ENCODE measurements at regions not wholly inside any gene's neighbourhood (a gene's known extent, or its start where the extent isn't known, plus 50 kb on each side); places are given as distances from the start of the nearest gene placed in this dataset.

DNA sequence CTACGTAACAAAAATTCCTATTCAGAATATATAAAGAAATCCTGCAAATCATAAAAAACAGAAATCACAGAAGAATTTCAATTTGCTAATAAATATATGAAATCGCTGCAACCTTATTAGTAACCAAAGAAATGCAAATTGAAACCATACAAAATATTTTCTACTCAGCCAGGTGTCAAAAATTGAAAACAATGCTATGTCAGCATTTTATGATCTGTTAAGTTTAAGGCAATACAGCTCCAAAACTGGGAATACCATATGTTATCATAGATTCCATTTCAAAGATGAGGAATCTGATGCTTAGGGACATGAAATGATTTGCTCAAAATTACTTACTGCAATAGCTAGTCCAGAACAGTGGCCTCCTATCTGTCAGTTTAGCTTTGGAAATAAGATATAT, 168.9 kb downstream of the ID4 start:
- peaks cover 2% of the 10 kb centered on the region; the same call in 1 of the 2 replicates for H3K9me3 ChIP-seq (ENCODE audit: control insufficient read depth, insufficient read depth, low read length)
- H2BK20ac ChIP-seq (ENCODE audit: low read depth, low read length), result no peak overlapping the region
- H3K9ac ChIP-seq (ENCODE audit: low read depth, low read length), result no peak overlapping the region
- no peak overlapping the region for H3K14ac ChIP-seq (replicated peaks; ENCODE audit: low read depth, low read length)
- CTCF ChIA-PET, result interaction anchor here (0.6 kb wide), 1 partner anchor 230 kb away, joined by 3 read pairs; no protein-coding TSS in a partner anchor
- no peaks in the 10 kb centered on the region for H3K79me1 ChIP-seq (ENCODE audit: low read depth in 1 of 2, low read length in 2 of 2)
- intact Hi-C loops (cut with micrococcal nuclease), result no loop called here
- no peak overlapping the region for H3K4me3 ChIP-seq (ENCODE audit: insufficient read depth, low read depth, low read length)
- DNase-seq (no peak), ATAC-seq (ENCODE audit: low read depth) (no peak)
- H3K4me1 ChIP-seq (ENCODE audit: control insufficient read depth, insufficient read depth, low read length), result no peaks in the 10 kb centered on the region
- H4K91ac ChIP-seq (ENCODE audit: insufficient read depth, low read depth, low read length), result no peak overlapping the region
- no peak overlapping the region for H2BK120ac ChIP-seq (ENCODE audit: low read depth, low read length)
- no peak overlapping the region for H3K56ac ChIP-seq (ENCODE audit: extremely low read depth, insufficient read depth, low read length)
- no peak overlapping the region for H4K8ac ChIP-seq (ENCODE audit: low read depth in 2 of 2, low read length in 2 of 2)
- no peak overlapping the region for H3K4me2 ChIP-seq (ENCODE audit: low read depth, low read length)
- POLR2A ChIA-PET (ENCODE audit: unreplicated experiment), result no interaction called here
- H3K4ac ChIP-seq (ENCODE audit: low read depth, low read length), result no peak overlapping the region
- no peaks in the 10 kb centered on the region for H4K20me1 ChIP-seq (ENCODE audit: insufficient read depth, low read length)
- H3K36me3 ChIP-seq (ENCODE audit: control insufficient read depth, insufficient read depth, low read length), result no peaks in the 10 kb centered on the region
- TF ChIP-seq BHLHE40 (IDR thresholded peaks at IDR 0.05; ENCODE audit: low read depth, low read length), result no peak
- TF ChIP-seq MAFK (IDR thresholded peaks at IDR 0.05; ENCODE audit: low read depth, low read length), result peak; percentile 97
- TF ChIP-seq CEBPB (IDR thresholded peaks at IDR 0.05; ENCODE audit: low read depth, low read length), result no peak
- no peak for TF ChIP-seq NFE2L2 (IDR thresholded peaks at IDR 0.05; ENCODE audit: low read depth, low read length)
- no peak for TF ChIP-seq RCOR1 (IDR thresholded peaks at IDR 0.05; ENCODE audit: insufficient replicate concordance, low read length)
- no TSS peak for BruUV-seq (replicated peaks)
- H2AK5ac ChIP-seq (ENCODE audit: low read depth, low read length), result no peak overlapping the region
- H3K23ac ChIP-seq (ENCODE audit: low read depth, low read length), result no peak overlapping the region
- dilution Hi-C loops (cut with HindIII; ENCODE audit: low sequenced_read_pairs, unreplicated experiment), result no loop called here
- no peak overlapping the region for H2BK15ac ChIP-seq (ENCODE audit: low read depth, low read length)
- no CpG with 5 or more reads among the region's 2 CpGs for WGBS, 2 experiments (ENCODE audit: extremely low coverage in 2 of 2, insufficient read length in 1 of 2)
- no peak overlapping the region for H4K5ac ChIP-seq (ENCODE audit: low read depth, low read length)
- in situ Hi-C loops (cut with MboI; ENCODE audit: low sequenced_read_pairs), result no loop called here
- no peaks in the 10 kb centered on the region for H3K27me3 ChIP-seq (ENCODE audit: control insufficient read depth, insufficient read depth, low read length)
- no peak overlapping the region for H3K18ac ChIP-seq (ENCODE audit: low read depth, low read length)
- H2AK9ac ChIP-seq (replicated peaks; ENCODE audit: low read depth, low read length, poor library complexity), result no peak overlapping the region
- H2AFZ ChIP-seq (replicated peaks; ENCODE audit: low read length, poor library complexity), result no peak overlapping the region
- no peaks in the 10 kb centered on the region for H3K9me1 ChIP-seq (ENCODE audit: insufficient read depth, low read length)
- H3K27ac ChIP-seq (ENCODE audit: insufficient read depth, low read length), result no peak overlapping the region
- H2BK5ac ChIP-seq (ENCODE audit: low read depth, low read length, poor library complexity, severe bottlenecking), result no peak overlapping the region
